A673 (cell line): ENCODE measurements at regions not wholly inside any gene's neighbourhood (a gene's known extent, or its start where the extent isn't known, plus 50 kb on each side); places are given as distances from the start of the nearest gene placed in this dataset.

ENCODE experiments used
- EZH2 ChIP-seq: fragments of 200-600 bp; sonication (generic); IDR thresholded peaks from 2 replicates; pipeline ENCODE4 v1.6.1; 2017; ENCODE audit warnings: borderline replicate concordance, low read depth, mild to moderate bottlenecking, mixed read lengths, antibody characterized with exemption, low read length; ENCODE audit not compliant: poor library complexity, severe bottlenecking
- TF ChIP-seq, protein P1 (sequence below): fragments of 300-800, 200-600 bp; sonication (generic); conservative IDR thresholded peaks from 2 replicates; pipeline ENCODE4 v1.5.1; 2017; ENCODE audit warnings: low read depth, mild to moderate bottlenecking, antibody characterized with exemption, low read length, moderate library complexity, mixed read lengths

DNA sequence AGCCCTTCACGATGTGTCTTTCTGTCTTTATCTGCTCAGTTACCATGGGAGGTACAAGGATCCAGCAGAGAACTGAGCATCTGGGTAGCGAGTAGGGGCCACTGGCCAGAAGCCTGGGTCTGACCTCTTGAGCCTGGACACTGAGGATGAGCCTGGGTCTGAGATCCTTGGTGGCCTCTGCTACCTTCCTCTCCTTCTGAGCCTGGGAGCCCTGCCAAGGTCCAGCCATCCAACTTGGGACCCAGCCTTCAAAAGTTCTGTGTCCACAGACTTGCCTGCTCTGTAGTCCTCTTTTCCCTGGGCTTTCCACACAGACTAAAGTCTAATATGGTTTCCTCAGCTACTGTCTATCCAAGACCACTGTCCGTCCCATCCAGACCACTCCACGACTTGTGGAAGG is 60.2 kb upstream of the NAA20 start:
- TF ChIP-seq, protein P1, sequence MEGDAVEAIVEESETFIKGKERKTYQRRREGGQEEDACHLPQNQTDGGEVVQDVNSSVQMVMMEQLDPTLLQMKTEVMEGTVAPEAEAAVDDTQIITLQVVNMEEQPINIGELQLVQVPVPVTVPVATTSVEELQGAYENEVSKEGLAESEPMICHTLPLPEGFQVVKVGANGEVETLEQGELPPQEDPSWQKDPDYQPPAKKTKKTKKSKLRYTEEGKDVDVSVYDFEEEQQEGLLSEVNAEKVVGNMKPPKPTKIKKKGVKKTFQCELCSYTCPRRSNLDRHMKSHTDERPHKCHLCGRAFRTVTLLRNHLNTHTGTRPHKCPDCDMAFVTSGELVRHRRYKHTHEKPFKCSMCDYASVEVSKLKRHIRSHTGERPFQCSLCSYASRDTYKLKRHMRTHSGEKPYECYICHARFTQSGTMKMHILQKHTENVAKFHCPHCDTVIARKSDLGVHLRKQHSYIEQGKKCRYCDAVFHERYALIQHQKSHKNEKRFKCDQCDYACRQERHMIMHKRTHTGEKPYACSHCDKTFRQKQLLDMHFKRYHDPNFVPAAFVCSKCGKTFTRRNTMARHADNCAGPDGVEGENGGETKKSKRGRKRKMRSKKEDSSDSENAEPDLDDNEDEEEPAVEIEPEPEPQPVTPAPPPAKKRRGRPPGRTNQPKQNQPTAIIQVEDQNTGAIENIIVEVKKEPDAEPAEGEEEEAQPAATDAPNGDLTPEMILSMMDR = no peak
- TF ChIP-seq EZH2 = no peak
